Prostate gland (tissue), 2 donors: ENCODE measurements at regions not wholly inside any gene's neighbourhood (a gene's known extent, or its start where the extent isn't known, plus 50 kb on each side); places are given as distances from the start of the nearest gene placed in this dataset.

ENCODE experiments used
- DNase-seq: peaks from one replicate; pipeline ENCODE4 v3.0.0-alpha.2; 2019; ENCODE audit warnings: low spot score
- H3K27ac ChIP-seq, 2 donors: fragments of 200-600 bp; sonication (generic); 2 replicates each; pipeline ENCODE4 v1.5.1; 2017 to 2019
- H3K27me3 ChIP-seq: fragments of 200-600 bp; sonication (generic); replicated peaks from 2 replicates; pipeline ENCODE4 v1.5.1; 2019; ENCODE audit not compliant: insufficient read depth
- H3K36me3 ChIP-seq, 2 donors: fragments of 200-600 bp; sonication (generic); 1 replicate in 1 of 2; 2 replicates in 1 of 2; pipeline versions ENCODE4 v1.5.1 to v1.8.1; 2017 to 2019
- H3K4me1 ChIP-seq: fragments of 200-600 bp; sonication (generic); replicated peaks from 2 replicates; pipeline ENCODE4 v1.5.1; 2019
- H3K4me3 ChIP-seq, 2 donors: fragments of 200-600 bp; sonication (generic); 2 replicates each; pipeline ENCODE4 v1.5.1; 2017 to 2019
- H3K9me3 ChIP-seq: fragments of 200-600 bp; sonication (generic); 2 replicates; pipeline ENCODE4 v1.5.1; 2017
- POLR2A ChIP-seq: fragments of 450-650 bp; IDR thresholded peaks from one replicate; pipeline ENCODE4 v1.6.1; 2016; ENCODE audit warnings: antibody characterized with exemption, mild to moderate bottlenecking
- POLR2AphosphoS5 ChIP-seq: sonication (generic); formaldehyde crosslinking; IDR thresholded peaks from one replicate; pipeline ENCODE4 v1.6.1; 2017; ENCODE audit warnings: antibody characterized with exemption
- WGBS: methylation state at CpG from one replicate; pipeline ENCODE4 v1.1.5; 2018; 5-methylcytosine and 5-hydroxymethylcytosine counted together
- intact Hi-C: fragments of 100-400 bp; cut with DNase I; formaldehyde crosslinking; loops from one replicate; pipeline ENCODE4 v1.14.2; 2022
- TF ChIP-seq, protein P1 (sequence below), 4 experiments: fragments of 200-600 bp in 2 of 4; fragments of 450-650 bp in 2 of 4; sonication (generic) in 2 of 4; IDR thresholded peaks; 1 replicate in 3 of 4; 2 replicates in 1 of 4; pipeline ENCODE4 v1.5.1; 2016 to 2019; ENCODE audit warnings: antibody characterized with exemption in 4 of 4, mild to moderate bottlenecking in 2 of 4, moderate library complexity in 2 of 4

- H3K4me3 ChIP-seq, result no peak overlapping the region
- H3K4me1 ChIP-seq, result no peaks in the 10 kb centered on the region
- DNase-seq, result no peak
- no peaks in the 10 kb centered on the region for H3K9me3 ChIP-seq
- no peak overlapping the region for H3K27ac ChIP-seq
- intact Hi-C loops, result no loop called here
- no peaks in the 10 kb centered on the region for H3K27me3 ChIP-seq
- TF ChIP-seq POLR2AphosphoS5 (no peak), POLR2A (no peak)
- TF ChIP-seq, protein P1, sequence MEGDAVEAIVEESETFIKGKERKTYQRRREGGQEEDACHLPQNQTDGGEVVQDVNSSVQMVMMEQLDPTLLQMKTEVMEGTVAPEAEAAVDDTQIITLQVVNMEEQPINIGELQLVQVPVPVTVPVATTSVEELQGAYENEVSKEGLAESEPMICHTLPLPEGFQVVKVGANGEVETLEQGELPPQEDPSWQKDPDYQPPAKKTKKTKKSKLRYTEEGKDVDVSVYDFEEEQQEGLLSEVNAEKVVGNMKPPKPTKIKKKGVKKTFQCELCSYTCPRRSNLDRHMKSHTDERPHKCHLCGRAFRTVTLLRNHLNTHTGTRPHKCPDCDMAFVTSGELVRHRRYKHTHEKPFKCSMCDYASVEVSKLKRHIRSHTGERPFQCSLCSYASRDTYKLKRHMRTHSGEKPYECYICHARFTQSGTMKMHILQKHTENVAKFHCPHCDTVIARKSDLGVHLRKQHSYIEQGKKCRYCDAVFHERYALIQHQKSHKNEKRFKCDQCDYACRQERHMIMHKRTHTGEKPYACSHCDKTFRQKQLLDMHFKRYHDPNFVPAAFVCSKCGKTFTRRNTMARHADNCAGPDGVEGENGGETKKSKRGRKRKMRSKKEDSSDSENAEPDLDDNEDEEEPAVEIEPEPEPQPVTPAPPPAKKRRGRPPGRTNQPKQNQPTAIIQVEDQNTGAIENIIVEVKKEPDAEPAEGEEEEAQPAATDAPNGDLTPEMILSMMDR (IDR thresholded peaks at IDR 0.05), result no peak
- H3K36me3 ChIP-seq, result no peaks in the 10 kb centered on the region
These were observed 1285.4 kb upstream of the TENM4 start for GRCh38 chr11:80726236-80726635.

DNA sequence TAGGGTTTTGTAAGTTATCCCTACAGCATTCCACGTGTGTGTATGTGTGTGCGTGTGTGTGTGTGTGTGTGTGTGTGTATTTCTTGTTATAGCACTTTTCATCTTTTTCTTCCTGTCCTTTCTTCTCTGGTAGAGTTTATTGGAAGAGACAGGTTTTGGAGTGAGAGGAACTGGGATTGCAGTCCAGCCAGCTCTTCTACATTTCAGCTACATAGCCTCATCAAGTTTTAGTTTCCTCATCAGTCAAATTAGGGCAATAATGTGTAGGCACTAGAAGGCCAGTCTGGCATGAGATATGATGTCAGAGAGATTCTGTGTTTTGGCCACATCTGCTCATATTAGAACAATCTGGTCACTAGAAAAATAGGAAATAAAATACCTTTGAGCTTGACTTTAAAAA is 1283.5 kb upstream of the TENM4 start:
- Histone ChIP-seq H3K4me1 (no peaks in the 10 kb centered on the region), H3K36me3 (no peaks in the 10 kb centered on the region)

DNA sequence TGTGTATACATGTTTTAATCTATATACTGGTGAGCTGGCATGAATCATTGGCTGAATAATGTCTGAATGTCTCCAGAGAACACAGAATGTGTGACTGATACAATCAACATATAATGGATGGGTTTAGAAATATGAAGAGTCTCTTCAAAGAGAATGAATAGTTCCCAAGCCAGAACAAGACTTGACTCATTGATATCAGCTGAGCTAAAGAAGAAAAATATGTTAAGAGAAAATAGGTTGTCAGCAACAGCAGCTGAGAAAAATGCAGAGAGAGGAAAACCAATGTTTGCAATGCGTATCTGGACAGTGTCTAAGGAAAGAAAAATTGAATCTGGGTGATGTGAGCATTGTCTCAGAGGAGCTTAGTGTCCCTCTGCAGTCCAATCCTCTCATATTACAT is 1281.8 kb upstream of the TENM4 start:
- TF ChIP-seq POLR2AphosphoS5, result no peak
- TF ChIP-seq, protein P1 (IDR thresholded peaks at IDR 0.05), result no peak
- 90% methylated on average over 1 of the region's 1 CpG for WGBS

More for the DNA sequence above, 1283.5 kb upstream of the TENM4 start:
- Histone ChIP-seq H3K27ac (no peak overlapping the region), H3K9me3 (no peaks in the 10 kb centered on the region), H3K27me3 (no peaks in the 10 kb centered on the region), H3K4me3 (no peak overlapping the region)
- intact Hi-C loops, result no loop called here
- TF ChIP-seq POLR2AphosphoS5 (no peak), POLR2A (no peak)
- TF ChIP-seq, protein P1 (IDR thresholded peaks at IDR 0.05), result no peak
- DNase-seq, result no peak
- WGBS, result 65% methylated on average over 2 of the region's 2 CpGs

DNA sequence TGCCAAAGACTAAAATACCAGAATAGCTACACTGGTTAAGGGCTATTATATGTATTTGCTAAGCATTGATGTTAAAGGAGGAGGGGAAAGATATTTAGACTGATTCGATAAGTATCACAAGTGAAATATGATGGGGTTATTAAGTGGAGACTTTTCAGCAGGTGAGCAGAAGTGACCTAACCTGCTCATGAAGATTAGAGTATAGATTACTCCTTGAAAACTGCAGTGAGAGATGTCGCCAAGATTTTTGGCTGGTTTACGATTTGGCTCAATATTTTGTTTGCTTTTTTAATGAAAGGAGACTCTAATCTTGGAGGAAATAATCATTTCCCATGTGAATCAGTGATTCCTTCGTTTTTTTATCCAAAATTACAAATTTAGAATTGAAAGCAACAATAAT is 1279.5 kb upstream of the TENM4 start:
- Histone ChIP-seq H3K27me3 (no peaks in the 10 kb centered on the region), H3K9me3 (no peaks in the 10 kb centered on the region), H3K36me3 (no peaks in the 10 kb centered on the region), H3K27ac (no peak overlapping the region), H3K4me1 (no peaks in the 10 kb centered on the region), H3K4me3 (no peak overlapping the region)
- no peak for TF ChIP-seq POLR2A
- TF ChIP-seq POLR2AphosphoS5, result no peak
- TF ChIP-seq, protein P1 (IDR thresholded peaks at IDR 0.05), result no peak
- no peak for DNase-seq
- intact Hi-C loops, result no loop called here
- 27% methylated on average over 4 of the region's 4 CpGs for WGBS

More for the DNA sequence above, 1281.8 kb upstream of the TENM4 start:
- Histone ChIP-seq H3K9me3 (no peaks in the 10 kb centered on the region), H3K27me3 (no peaks in the 10 kb centered on the region), H3K36me3 (no peaks in the 10 kb centered on the region), H3K4me1 (no peaks in the 10 kb centered on the region), H3K4me3 (no peak overlapping the region), H3K27ac (no peak overlapping the region)
- DNase-seq, result no peak
- intact Hi-C loops, result no loop called here

GRCh38 chr11:80719292-80719646 is 1278.4 kb upstream of the TENM4 start:
- TF ChIP-seq POLR2A (no peak), POLR2AphosphoS5 (no peak)
- TF ChIP-seq, protein P1 (IDR thresholded peaks at IDR 0.05), result no peak
- intact Hi-C loops, result no loop called here

More at GRCh38 chr11:80719292-80719646, 1278.4 kb upstream of the TENM4 start:
- Histone ChIP-seq H3K27ac (no peak overlapping the region), H3K27me3 (no peaks in the 10 kb centered on the region), H3K4me1 (no peaks in the 10 kb centered on the region), H3K36me3 (no peaks in the 10 kb centered on the region), H3K9me3 (no peaks in the 10 kb centered on the region), H3K4me3 (no peak overlapping the region)
- DNase-seq, result no peak
